DND-41 (cell line): ENCODE measurements at regions not wholly inside any gene's neighbourhood (a gene's known extent, or its start where the extent isn't known, plus 50 kb on each side); places are given as distances from the start of the nearest gene placed in this dataset.

Experiments
- CTCF ChIP-seq: IDR thresholded peaks from 2 replicates; pipeline ENCODE4 v1.5.1; 2012; ENCODE audit warnings: borderline replicate concordance, low read length, moderate library complexity, mild to moderate bottlenecking; ENCODE audit not compliant: poor library complexity, severe bottlenecking; ENCODE audit errors: extremely low read depth
- EZH2 ChIP-seq: IDR thresholded peaks from 3 replicates; pipeline ENCODE4 v1.6.1; 2012; ENCODE audit warnings: borderline replicate concordance, low read depth, mild to moderate bottlenecking, moderate library complexity, low read length, inconsistent platforms; ENCODE audit not compliant: severe bottlenecking

GRCh38 chr9:13962006-13962405 lies 351.9 kb downstream of the NFIB start:
- TF ChIP-seq CTCF (no peak), EZH2 (no peak)
